HUES64 (cell line): ENCODE measurements at regions not wholly inside any gene's neighbourhood (a gene's known extent, or its start where the extent isn't known, plus 50 kb on each side); places are given as distances from the start of the nearest gene placed in this dataset.

Source experiments
- H3K27ac ChIP-seq: 2 replicates; pipeline ENCODE4 v1.7.0; 2013; ENCODE audit warnings: low read depth, low read length, inconsistent platforms
- H3K27me3 ChIP-seq: 2 replicates; pipeline ENCODE4 v1.6.1; 2013; ENCODE audit warnings: mild to moderate bottlenecking, low read length; ENCODE audit not compliant: insufficient read depth
- H3K36me3 ChIP-seq: 2 replicates; pipeline ENCODE4 v1.6.1; 2013; ENCODE audit warnings: mild to moderate bottlenecking, low read length; ENCODE audit not compliant: insufficient read depth
- H3K4me1 ChIP-seq: 2 replicates; pipeline ENCODE4 v1.6.1; 2013; ENCODE audit warnings: mild to moderate bottlenecking, low read length, moderate library complexity; ENCODE audit not compliant: insufficient read depth
- H3K4me3 ChIP-seq: 2 replicates; pipeline ENCODE4 v1.5.1; 2013; ENCODE audit warnings: mild to moderate bottlenecking, low read length, moderate library complexity
- H3K9ac ChIP-seq: 2 replicates; pipeline ENCODE4 v1.6.1; 2013; ENCODE audit warnings: mild to moderate bottlenecking, low read depth, low read length
- H3K9me3 ChIP-seq: 2 replicates; pipeline ENCODE4 v1.6.1; 2013; ENCODE audit warnings: low read depth, low read length; ENCODE audit not compliant: insufficient read depth
- WGBS: fragments of 150-250, 120-280 bp; methylation state at CpG from one replicate; pipeline ENCODE4 v1.1.7; 2013; ENCODE audit warnings: missing lambda C conversion rate; 5-methylcytosine and 5-hydroxymethylcytosine counted together

DNA sequence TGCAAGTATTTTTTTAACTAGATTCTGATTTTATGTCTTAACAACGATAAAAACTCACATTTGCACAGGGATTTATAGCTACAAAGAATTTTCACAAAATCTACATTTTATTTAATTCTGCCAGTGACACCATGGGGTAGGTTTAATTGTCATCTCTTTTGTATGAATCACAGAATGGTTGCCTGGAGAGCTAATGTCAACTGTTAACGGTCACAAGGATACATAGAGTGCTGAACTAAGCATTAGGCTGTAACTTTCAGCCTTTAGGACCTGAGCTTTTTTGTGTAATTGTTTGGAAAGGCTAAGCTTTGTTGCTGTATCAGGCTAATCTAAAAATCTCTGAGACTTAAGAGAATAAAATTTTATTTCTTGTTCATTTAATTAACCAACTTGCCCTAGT is 465.3 kb upstream of the TBX3 start:
- H3K27ac ChIP-seq, result no peak overlapping the region
- 97% methylated on average over 1 of the region's 2 CpGs for WGBS
- no peaks in the 10 kb centered on the region for H3K9me3 ChIP-seq
- H3K36me3 ChIP-seq, result no peaks in the 10 kb centered on the region
- H3K27me3 ChIP-seq, result no peaks in the 10 kb centered on the region
- H3K9ac ChIP-seq, result no peak overlapping the region
- no peak overlapping the region for H3K4me3 ChIP-seq
- no peaks in the 10 kb centered on the region; the same call in 1 of the 2 replicates for H3K4me1 ChIP-seq

DNA sequence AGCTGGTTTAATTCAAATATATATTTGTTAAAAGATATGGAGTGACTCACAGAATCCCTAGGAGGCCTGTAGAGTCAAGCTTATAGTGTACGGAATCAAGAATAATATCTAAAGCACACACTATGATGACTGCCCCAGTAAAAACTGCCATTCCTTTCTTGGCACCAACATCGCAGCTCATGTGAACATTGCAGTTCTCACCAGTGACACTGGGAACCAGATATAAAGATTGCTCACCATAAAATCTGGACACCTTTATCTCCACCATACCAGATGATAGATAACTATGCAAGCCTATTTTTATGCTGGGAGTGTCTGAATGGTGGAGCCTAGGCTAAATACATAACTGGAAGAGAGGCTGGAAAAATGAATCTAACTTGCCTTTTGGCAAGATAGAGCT is 463.9 kb upstream of the TBX3 start:
- 98% methylated on average over 2 of the region's 2 CpGs for WGBS
- Histone ChIP-seq H3K27ac (no peak overlapping the region), H3K9ac (no peak overlapping the region)

DNA sequence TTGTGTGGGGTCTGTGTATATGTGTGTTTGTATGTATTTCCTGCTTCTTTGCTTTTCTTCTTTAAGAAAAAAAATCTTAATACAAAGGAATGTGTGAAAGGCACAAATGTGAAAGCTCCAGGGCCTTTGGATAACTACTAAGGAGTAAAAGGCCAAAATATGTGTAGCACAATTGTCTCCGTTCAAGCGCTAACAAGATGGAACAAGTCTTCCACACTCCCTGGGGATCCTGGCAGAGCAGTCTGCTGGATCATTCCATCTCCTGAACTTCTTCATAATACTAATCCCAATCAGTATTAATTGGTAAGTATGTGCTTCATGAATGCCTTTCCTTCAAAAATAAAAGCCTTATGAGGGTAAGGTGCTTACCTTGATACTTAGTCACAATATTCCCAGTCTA is 462.5 kb upstream of the TBX3 start:
- Histone ChIP-seq H3K27me3 (no peaks in the 10 kb centered on the region), H3K9me3 (no peaks in the 10 kb centered on the region), H3K4me1 (no peaks in the 10 kb centered on the region; the same call in 1 of the 2 replicates), H3K9ac (no peak overlapping the region), H3K4me3 (no peak overlapping the region), H3K27ac (no peak overlapping the region), H3K36me3 (no peaks in the 10 kb centered on the region)
- WGBS, result 92% methylated on average over 2 of the region's 2 CpGs

More for the DNA sequence above, 463.9 kb upstream of the TBX3 start:
- no peaks in the 10 kb centered on the region; the same call in 1 of the 2 replicates for H3K4me1 ChIP-seq
- H3K9me3 ChIP-seq, result no peaks in the 10 kb centered on the region
- no peaks in the 10 kb centered on the region for H3K27me3 ChIP-seq
- no peaks in the 10 kb centered on the region for H3K36me3 ChIP-seq
- H3K4me3 ChIP-seq, result no peak overlapping the region

DNA sequence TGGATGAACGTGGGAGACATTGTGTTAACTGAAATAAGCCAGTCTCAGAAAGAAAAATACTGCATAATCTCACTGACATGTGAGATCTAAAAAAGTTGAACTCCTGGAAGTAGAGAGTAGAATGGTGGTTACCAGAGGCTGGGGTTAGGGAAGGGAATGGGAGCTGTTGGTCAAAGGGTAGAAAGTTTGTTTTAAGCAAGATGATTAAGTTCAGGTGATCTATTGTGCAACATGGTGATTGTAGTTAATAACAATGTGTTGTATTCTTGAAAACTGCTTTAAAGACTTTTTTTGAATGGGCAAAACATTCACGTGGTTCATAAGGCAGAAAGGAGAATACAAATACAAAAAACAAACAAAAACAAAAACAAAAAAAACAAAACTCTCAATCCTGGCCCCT is 460.4 kb upstream of the TBX3 start:
- no peaks in the 10 kb centered on the region for H3K36me3 ChIP-seq
- 88% methylated on average over 2 of the region's 2 CpGs for WGBS
- no peaks in the 10 kb centered on the region; the same call in 1 of the 2 replicates for H3K4me1 ChIP-seq
- no peak overlapping the region for H3K9ac ChIP-seq
- H3K4me3 ChIP-seq, result no peak overlapping the region
- H3K27me3 ChIP-seq, result no peaks in the 10 kb centered on the region
- no peaks in the 10 kb centered on the region for H3K9me3 ChIP-seq
- H3K27ac ChIP-seq, result no peak overlapping the region

GRCh38 chr12:115140981-115141655 is 457.1 kb upstream of the TBX3 start:
- no peaks in the 10 kb centered on the region for H3K9me3 ChIP-seq
- H3K27me3 ChIP-seq, result no peaks in the 10 kb centered on the region
- no peaks in the 10 kb centered on the region for H3K36me3 ChIP-seq
- H3K27ac ChIP-seq, result no peak overlapping the region
- no peak overlapping the region for H3K9ac ChIP-seq
- 71% methylated on average over 4 of the region's 4 CpGs for WGBS
- H3K4me3 ChIP-seq, result no peak overlapping the region
- H3K4me1 ChIP-seq, result no peaks in the 10 kb centered on the region; the same call in 1 of the 2 replicates

GRCh38 chr12:115137812-115138521 is 454.0 kb upstream of the TBX3 start:
- H3K27me3 ChIP-seq, result no peaks in the 10 kb centered on the region
- no peak overlapping the region for H3K9ac ChIP-seq
- no peak overlapping the region for H3K4me3 ChIP-seq
- WGBS, result 79% methylated on average over 11 of the region's 12 CpGs
- no peak overlapping the region for H3K27ac ChIP-seq
- no peaks in the 10 kb centered on the region for H3K36me3 ChIP-seq
- H3K9me3 ChIP-seq, result no peaks in the 10 kb centered on the region
- H3K4me1 ChIP-seq, result peaks cover 3% of the 10 kb centered on the region; the same call in 1 of the 2 replicates

DNA sequence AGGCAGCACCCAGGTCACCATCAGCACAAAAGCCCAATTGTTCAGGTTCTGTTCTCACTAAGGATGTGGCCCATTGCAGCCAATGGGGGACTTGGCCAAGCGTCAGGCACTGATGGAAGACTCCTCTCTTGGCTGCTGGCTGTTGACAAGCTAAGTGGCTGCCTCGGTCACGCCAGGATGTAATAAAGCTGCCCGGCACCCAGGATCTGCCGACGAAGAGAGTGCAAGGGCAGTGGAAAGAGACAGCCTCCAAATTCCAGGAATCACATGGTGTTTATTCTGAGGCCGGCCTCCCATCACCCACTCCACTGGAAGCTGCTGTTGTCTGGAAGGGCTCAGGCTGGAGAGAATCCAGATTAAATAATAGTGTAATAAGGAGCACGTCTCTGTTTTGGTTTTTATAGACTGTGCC is 451.8 kb upstream of the TBX3 start:
- Histone ChIP-seq H3K27ac (no peak overlapping the region), H3K9ac (no peak overlapping the region), H3K4me1 (peaks cover 13% of the 10 kb centered on the region), H3K9me3 (no peaks in the 10 kb centered on the region), H3K4me3 (no peak overlapping the region), H3K27me3 (no peaks in the 10 kb centered on the region), H3K36me3 (no peaks in the 10 kb centered on the region)
- WGBS, result 85% methylated on average over 8 of the region's 8 CpGs

DNA sequence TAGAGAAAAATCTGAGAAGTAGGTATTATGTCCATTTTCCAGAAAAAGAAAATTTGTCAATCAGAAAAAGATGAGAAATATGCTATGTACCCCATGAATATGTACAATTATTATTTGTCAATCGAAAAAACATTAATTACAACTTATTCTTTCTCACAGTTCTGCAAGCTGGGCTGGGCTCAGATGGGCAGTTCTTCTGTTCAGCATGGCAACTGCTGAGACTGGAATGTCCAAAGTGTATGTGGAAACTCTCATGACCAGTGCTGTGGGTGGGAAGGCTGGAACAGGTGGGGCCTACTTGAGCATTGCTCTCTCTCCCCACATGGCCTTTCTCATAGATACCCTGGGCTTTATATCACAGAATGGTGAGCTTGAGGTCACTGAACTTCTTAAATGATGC is 450.3 kb upstream of the TBX3 start:
- H3K9ac ChIP-seq, result no peak overlapping the region
- 90% methylated on average over 1 of the region's 1 CpG for WGBS

DNA sequence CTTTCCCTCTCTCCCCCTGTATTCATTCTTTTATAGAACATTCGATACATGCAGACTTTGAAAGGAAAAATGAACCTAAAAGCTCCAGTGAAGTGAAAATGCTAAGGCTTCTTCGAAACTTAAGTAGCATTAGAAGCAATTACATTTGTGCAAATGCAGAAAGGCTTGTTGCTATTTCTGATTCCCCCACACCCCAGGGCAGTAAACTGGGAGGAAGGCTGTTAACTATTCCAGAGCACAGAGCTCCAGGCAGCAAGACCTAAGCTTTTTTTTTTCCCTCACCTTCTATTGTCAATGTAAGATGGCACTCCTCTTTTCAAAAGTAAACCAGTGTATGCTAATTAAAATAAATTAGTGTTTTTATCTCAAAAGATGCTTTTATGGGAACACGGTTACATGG is 448.9 kb upstream of the TBX3 start:
- Histone ChIP-seq H3K4me1 (peaks cover 13% of the 10 kb centered on the region), H3K36me3 (no peaks in the 10 kb centered on the region), H3K27me3 (no peaks in the 10 kb centered on the region), H3K9ac (no peak overlapping the region), H3K9me3 (no peaks in the 10 kb centered on the region), H3K27ac (no peak overlapping the region), H3K4me3 (no peak overlapping the region)
- 91% methylated on average over 3 of the region's 3 CpGs for WGBS

More for the DNA sequence above, 450.3 kb upstream of the TBX3 start:
- Histone ChIP-seq H3K27ac (no peak overlapping the region), H3K36me3 (no peaks in the 10 kb centered on the region), H3K9me3 (no peaks in the 10 kb centered on the region), H3K27me3 (no peaks in the 10 kb centered on the region), H3K4me1 (peaks cover 13% of the 10 kb centered on the region), H3K4me3 (no peak overlapping the region)

GRCh38 chr12:115132145-115132544 is 448.2 kb upstream of the TBX3 start:
- H3K36me3 ChIP-seq, result no peaks in the 10 kb centered on the region
- H3K27me3 ChIP-seq, result no peaks in the 10 kb centered on the region
- no peaks in the 10 kb centered on the region for H3K9me3 ChIP-seq
- peaks cover 13% of the 10 kb centered on the region for H3K4me1 ChIP-seq
- H3K9ac ChIP-seq, result no peak overlapping the region
- WGBS, result 67% methylated on average over 2 of the region's 3 CpGs
- H3K27ac ChIP-seq, result no peak overlapping the region
- no peak overlapping the region for H3K4me3 ChIP-seq

- Histone ChIP-seq H3K27ac (no peak overlapping the region), H3K27me3 (no peaks in the 10 kb centered on the region), H3K4me1 (peaks cover 13% of the 10 kb centered on the region), H3K9me3 (no peaks in the 10 kb centered on the region), H3K4me3 (no peak overlapping the region), H3K36me3 (no peaks in the 10 kb centered on the region), H3K9ac (no peak overlapping the region)
- 100% methylated on average over 1 of the region's 1 CpG for WGBS
Measured at GRCh38 chr12:115129727-115130126, 445.8 kb upstream of the TBX3 start.
